Parathyroid adenoma (tissue), 2 donors: ENCODE measurements at regions not wholly inside any gene's neighbourhood (a gene's known extent, or its start where the extent isn't known, plus 50 kb on each side); places are given as distances from the start of the nearest gene placed in this dataset.
"Not testable (repeated sequence)": the region's sequence is repeated elsewhere in the genome, so short reads cannot be mapped to it uniquely, and the experiment has no call there.

ENCODE experiments used
- H2AFZ ChIP-seq: fragments of 300-600 bp; sonication (generic); one replicate; pipeline ENCODE4 v1.7.0; 2017; ENCODE audit warnings: antibody characterized with exemption, mild to moderate bottlenecking
- H3K27ac ChIP-seq: fragments of 300-600 bp; sonication (generic); one replicate; pipeline ENCODE4 v1.7.0; 2017
- H3K27me3 ChIP-seq: fragments of 300-600 bp; sonication (generic); one replicate; pipeline ENCODE4 v1.7.0; 2017; ENCODE audit warnings: low read length; ENCODE audit not compliant: control insufficient read depth, insufficient read depth
- H3K36me3 ChIP-seq: fragments of 300-600 bp; sonication (generic); one replicate; pipeline ENCODE4 v1.7.0; 2017; ENCODE audit warnings: low read length; ENCODE audit not compliant: control insufficient read depth, insufficient read depth
- H3K4me1 ChIP-seq: fragments of 300-600 bp; sonication (generic); one replicate; pipeline ENCODE4 v1.7.0; 2017; ENCODE audit warnings: control low read depth
- H3K4me2 ChIP-seq: fragments of 300-600 bp; sonication (generic); one replicate; pipeline ENCODE4 v1.7.0; 2017; ENCODE audit warnings: low read length
- H3K4me3 ChIP-seq: fragments of 300-600 bp; sonication (generic); one replicate; pipeline ENCODE4 v1.7.0; 2017; ENCODE audit warnings: low read depth, low read length
- H3K79me2 ChIP-seq: fragments of 300-600 bp; sonication (generic); one replicate; pipeline ENCODE4 v1.7.0; 2017; ENCODE audit warnings: control low read depth
- H3K9ac ChIP-seq: fragments of 300-600 bp; sonication (generic); one replicate; pipeline ENCODE4 v1.7.0; 2017; ENCODE audit warnings: mild to moderate bottlenecking
- H3K9me3 ChIP-seq: fragments of 300-600 bp; sonication (generic); one replicate; pipeline ENCODE4 v1.7.0; 2017; ENCODE audit warnings: low read length; ENCODE audit not compliant: control insufficient read depth
- TF ChIP-seq, protein P1 (sequence below): fragments of 300-600 bp; sonication (generic); IDR thresholded peaks from one replicate; pipeline ENCODE4 v1.7.0; 2017; ENCODE audit warnings: antibody characterized with exemption, mild to moderate bottlenecking
- donor health status: primary hyperparathyroidism.

DNA sequence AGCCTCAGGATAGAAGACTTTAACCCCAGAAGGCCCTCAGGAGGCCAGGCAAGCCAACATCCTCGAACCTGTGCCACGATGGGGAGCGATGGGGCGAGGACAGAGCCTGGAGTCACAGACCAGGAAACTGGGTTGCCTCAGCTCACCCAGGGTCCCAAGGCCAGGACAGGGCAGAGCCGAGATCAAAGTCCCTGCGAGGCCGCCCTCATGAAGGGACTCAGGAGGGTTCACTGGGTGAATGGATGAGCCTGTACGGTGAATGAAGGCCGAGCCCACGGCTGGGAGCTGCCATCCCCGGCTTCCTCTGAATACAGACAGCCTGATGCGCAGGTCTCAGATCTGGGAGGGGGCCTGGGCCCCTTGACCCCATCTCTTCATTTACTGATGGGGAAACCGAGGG, 170.1 kb upstream of the FOXD4L5 start:
- not testable (repeated sequence) for H3K4me2 ChIP-seq, H3K36me3 ChIP-seq, H3K79me2 ChIP-seq, H3K4me1 ChIP-seq, H3K27me3 ChIP-seq, H2AFZ ChIP-seq, H3K9me3 ChIP-seq, H3K27ac ChIP-seq, H3K4me3 ChIP-seq, H3K9ac ChIP-seq

DNA sequence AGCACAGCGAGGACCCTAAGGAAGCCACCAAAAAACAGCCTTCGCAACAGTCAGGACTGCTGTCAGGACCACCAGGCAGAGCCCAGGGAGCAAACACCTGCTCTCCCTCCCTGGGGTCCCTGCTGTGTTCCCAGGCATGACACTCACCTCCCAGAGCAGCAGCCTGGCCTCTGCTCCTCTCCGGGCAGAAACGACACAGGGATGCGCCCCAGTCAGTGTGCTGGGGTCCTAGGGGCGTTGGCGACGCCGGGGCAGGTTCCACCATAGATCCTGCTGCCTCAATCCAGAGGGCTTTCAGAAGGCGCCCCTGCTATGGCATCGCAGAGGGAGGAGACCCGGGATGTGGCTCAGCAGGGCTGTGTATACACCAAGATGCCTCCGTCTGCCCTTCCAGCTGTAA, 169.7 kb upstream of the FOXD4L5 start:
- H3K36me3 ChIP-seq, H3K4me2 ChIP-seq, H3K27me3 ChIP-seq, H3K27ac ChIP-seq, H3K4me1 ChIP-seq, H3K4me3 ChIP-seq, H3K9me3 ChIP-seq, H2AFZ ChIP-seq, H3K9ac ChIP-seq, H3K79me2 ChIP-seq: not testable (repeated sequence)

DNA sequence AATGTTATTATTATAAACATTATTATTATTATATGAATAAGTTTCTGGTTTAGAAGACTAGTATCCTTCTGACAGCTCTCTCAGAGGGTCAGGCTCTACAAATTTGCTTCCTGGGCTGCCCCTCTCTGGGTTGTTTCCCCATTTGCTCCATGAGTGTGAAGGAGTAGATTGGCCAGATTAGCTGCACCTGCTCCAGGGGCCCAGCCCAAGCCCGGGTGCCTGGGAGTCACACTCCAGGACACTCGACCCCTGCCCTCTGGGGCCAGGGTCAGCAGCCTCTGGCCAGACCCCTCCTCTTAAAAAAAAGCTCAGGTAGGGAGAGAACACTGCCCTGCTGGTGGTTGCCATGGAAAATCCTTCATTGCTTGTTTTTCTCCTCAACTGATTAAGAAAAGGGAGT, 169.0 kb upstream of the FOXD4L5 start:
- H3K4me1 ChIP-seq, H3K9me3 ChIP-seq, H3K36me3 ChIP-seq, H2AFZ ChIP-seq, H3K27ac ChIP-seq, H3K4me2 ChIP-seq, H3K4me3 ChIP-seq, H3K79me2 ChIP-seq, H3K27me3 ChIP-seq, H3K9ac ChIP-seq: not testable (repeated sequence)

DNA sequence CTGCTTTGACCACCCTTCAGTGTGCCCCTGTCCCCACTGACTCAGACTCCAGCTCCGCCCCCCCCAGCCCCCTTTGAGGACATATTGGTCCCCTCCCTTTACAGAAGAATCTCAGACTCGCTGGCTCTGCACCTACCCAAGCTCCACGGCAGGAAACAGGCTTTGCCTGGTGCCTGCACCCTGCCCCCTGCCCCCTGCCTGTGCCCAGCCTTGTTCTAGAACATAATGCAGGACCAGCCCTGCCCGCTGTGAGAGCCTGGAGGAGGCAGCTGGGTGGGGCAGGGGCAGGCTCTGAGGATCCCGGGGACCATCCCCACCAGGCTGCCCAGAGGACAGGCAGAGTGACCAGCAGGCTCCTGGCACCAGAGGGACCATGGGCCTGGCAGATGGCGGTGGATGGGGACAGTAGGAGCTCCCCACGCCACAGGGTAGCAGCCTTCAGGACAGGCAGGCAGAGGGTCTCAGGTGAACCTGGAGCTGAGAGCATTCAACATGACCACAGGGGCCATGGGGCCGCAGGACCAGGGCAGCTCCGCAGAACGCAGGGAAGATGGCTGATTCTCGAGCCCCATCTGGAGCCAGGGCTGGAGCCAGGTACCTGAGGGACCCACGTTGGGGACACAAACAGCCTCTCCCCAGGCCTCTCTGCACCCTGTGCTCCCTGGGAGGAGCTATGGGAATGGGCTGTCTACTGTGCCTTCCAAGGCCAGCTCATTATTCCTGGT, 165.0 kb upstream of the FOXD4L5 start:
- not testable (repeated sequence) for H3K36me3 ChIP-seq, H3K9me3 ChIP-seq, H3K9ac ChIP-seq, H3K27ac ChIP-seq, H3K4me2 ChIP-seq, H2AFZ ChIP-seq, H3K4me1 ChIP-seq, H3K27me3 ChIP-seq, H3K79me2 ChIP-seq, H3K4me3 ChIP-seq

DNA sequence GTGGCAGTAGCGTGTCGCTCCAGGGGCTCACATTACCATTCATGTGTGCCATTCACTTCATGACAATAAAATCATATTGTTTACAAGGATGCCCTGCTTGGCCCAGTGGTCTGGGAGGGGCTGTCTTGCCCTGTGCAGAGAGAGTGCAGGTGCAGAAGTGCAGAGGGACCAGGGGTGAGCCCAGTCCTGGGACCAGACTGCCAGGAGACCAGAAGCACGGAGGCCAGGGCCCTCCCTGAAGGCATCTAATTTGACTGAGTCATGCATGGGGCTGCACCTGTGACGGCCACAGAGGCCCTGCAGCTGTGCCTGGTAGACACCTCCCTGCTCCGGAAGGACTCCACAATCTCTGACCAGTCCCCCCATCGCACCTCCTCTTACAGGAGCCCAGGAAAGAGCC, 164.4 kb upstream of the FOXD4L5 start:
- H2AFZ ChIP-seq = no peak overlapping the region
- no peaks in the 10 kb centered on the region for H3K36me3 ChIP-seq
- TF ChIP-seq, protein P1, sequence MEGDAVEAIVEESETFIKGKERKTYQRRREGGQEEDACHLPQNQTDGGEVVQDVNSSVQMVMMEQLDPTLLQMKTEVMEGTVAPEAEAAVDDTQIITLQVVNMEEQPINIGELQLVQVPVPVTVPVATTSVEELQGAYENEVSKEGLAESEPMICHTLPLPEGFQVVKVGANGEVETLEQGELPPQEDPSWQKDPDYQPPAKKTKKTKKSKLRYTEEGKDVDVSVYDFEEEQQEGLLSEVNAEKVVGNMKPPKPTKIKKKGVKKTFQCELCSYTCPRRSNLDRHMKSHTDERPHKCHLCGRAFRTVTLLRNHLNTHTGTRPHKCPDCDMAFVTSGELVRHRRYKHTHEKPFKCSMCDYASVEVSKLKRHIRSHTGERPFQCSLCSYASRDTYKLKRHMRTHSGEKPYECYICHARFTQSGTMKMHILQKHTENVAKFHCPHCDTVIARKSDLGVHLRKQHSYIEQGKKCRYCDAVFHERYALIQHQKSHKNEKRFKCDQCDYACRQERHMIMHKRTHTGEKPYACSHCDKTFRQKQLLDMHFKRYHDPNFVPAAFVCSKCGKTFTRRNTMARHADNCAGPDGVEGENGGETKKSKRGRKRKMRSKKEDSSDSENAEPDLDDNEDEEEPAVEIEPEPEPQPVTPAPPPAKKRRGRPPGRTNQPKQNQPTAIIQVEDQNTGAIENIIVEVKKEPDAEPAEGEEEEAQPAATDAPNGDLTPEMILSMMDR = no peak
- no peaks in the 10 kb centered on the region for H3K4me1 ChIP-seq
- no peaks in the 10 kb centered on the region for H3K79me2 ChIP-seq
- no peaks in the 10 kb centered on the region for H3K27me3 ChIP-seq
- no peak overlapping the region for H3K4me3 ChIP-seq
- no peak overlapping the region for H3K27ac ChIP-seq
- no peaks in the 10 kb centered on the region for H3K9me3 ChIP-seq
- H3K9ac ChIP-seq = no peak overlapping the region
- no peak overlapping the region for H3K4me2 ChIP-seq

DNA sequence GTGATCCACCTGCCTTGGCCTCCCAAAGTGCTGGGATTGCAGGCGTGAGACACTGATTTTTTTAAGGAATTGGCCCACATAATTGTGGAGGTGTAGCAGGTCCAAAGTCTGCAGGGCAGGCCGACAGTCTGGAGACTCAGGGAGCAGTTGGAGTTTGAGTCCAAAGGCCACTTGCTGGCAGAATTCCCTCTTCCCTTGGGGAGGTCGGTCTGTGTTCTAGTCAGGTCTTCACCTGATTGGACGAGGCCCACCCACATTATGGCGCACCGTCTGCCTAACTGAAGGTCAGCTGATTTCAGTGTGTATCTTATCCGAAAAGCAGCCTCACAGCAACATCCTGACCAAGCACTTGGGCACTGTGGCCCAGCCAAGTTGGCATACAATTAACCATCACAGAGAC, 162.1 kb upstream of the FOXD4L5 start:
- not testable (repeated sequence) for H3K4me2 ChIP-seq, H3K27me3 ChIP-seq, H3K4me1 ChIP-seq, H3K9ac ChIP-seq, H3K9me3 ChIP-seq, H3K36me3 ChIP-seq, H3K27ac ChIP-seq, H2AFZ ChIP-seq, H3K4me3 ChIP-seq, H3K79me2 ChIP-seq

DNA sequence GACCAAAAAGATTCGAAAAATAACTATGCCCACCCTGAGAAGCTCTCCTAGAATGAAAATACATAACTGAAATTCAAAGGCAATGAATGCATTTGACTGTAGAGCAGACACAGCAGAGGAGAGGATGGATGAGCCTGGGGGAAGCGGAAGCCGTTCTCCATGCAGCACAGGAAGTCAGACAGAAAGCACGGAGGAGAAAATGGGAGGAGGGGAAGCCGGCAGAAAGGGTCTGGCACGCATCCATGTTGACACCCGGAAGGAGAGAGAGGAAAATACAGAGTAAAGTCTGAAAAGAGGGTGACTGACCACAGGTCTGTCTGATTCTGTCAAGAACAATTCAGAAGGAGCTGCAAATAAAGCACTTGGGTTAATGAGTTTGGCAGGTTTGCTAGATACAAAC, 161.0 kb upstream of the FOXD4L5 start:
- not testable (repeated sequence) for H3K79me2 ChIP-seq, H3K4me3 ChIP-seq, H3K9me3 ChIP-seq, H3K9ac ChIP-seq, H3K27ac ChIP-seq, H3K4me2 ChIP-seq, H3K36me3 ChIP-seq, H3K4me1 ChIP-seq, H2AFZ ChIP-seq, H3K27me3 ChIP-seq

DNA sequence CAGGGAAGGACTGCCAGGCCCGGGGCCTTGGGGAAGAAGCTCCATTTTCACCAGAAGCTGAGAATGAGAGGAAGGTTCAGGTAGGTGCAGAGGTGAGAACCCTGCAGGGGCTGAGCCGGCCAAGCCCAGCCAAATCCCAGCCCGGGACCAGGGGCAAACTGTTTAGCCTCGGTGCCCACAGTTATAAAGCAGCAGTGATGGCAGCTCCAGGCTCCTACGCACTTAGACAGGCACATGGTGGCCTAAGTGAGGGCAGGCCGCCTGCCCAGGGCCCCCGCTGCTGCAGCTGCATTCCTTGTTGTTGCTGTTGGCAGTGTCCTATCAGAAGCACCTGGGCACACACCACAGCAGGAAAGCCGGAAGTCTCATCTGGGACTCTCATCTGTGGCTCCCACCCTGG, 159.9 kb upstream of the FOXD4L5 start:
- H3K27ac ChIP-seq = no peak overlapping the region
- H3K4me1 ChIP-seq = no peaks in the 10 kb centered on the region
- H3K36me3 ChIP-seq = no peaks in the 10 kb centered on the region
- no peaks in the 10 kb centered on the region for H3K79me2 ChIP-seq
- no peak overlapping the region for H2AFZ ChIP-seq
- no peak overlapping the region for H3K4me2 ChIP-seq
- no peaks in the 10 kb centered on the region for H3K27me3 ChIP-seq
- H3K9ac ChIP-seq = no peak overlapping the region
- TF ChIP-seq, protein P1 = no peak
- no peaks in the 10 kb centered on the region for H3K9me3 ChIP-seq
- H3K4me3 ChIP-seq = no peak overlapping the region

DNA sequence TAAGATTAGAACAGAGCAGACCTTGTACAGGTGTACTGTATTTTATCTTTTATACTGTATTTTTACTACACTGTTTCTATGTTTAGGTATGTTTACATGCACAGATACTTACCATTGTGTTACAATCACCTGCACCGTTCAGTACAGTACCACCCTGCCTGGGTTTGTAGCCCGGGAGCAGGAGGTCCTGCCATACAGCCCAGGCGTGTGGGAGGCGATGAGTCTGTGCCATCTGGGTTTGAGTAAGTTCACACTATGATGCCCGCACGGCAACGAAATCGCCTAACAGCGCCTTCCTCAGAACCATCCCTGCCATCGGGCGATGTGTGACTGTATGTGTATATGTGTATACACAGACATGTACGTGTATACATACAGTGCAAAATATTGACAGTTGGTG, 157.1 kb upstream of the FOXD4L5 start:
- not testable (repeated sequence) for H3K9ac ChIP-seq

More for the DNA sequence above, 157.1 kb upstream of the FOXD4L5 start:
- H3K4me1 ChIP-seq, H3K27ac ChIP-seq, H3K4me3 ChIP-seq, H3K9me3 ChIP-seq, H3K27me3 ChIP-seq, H3K36me3 ChIP-seq, H3K79me2 ChIP-seq, H2AFZ ChIP-seq, H3K4me2 ChIP-seq: not testable (repeated sequence)
